ENCODE measurements at regions not wholly inside any gene's neighbourhood (a gene's known extent, or its start where the extent isn't known, plus 50 kb on each side); places are given as distances from the start of the nearest gene placed in this dataset.

- Histone ChIP-seq H3K4me1 (ENCODE audit: control insufficient read depth, insufficient read depth, low read length) (no peaks in the 10 kb centered on the region), H3K9me3 (ENCODE audit: control insufficient read depth, insufficient read depth, low read length) (no peaks in the 10 kb centered on the region), H3K4me3 (ENCODE audit: low read length) (no peak overlapping the region), H3K36me3 (ENCODE audit: control insufficient read depth, insufficient read depth, low read length) (no peaks in the 10 kb centered on the region), H3K27me3 (ENCODE audit: control insufficient read depth, insufficient read depth, low read length) (no peaks in the 10 kb centered on the region), H3K27ac (ENCODE audit: low read length) (no peak overlapping the region)
- intact Hi-C loops (cut with micrococcal nuclease), result no loop called here
- no peak for TF ChIP-seq CTCF (IDR thresholded peaks at IDR 0.05)
- no peak for DNase-seq
- Mint-ChIP-seq H3K4me1 (no peaks in the 10 kb centered on the region), H3K27me3 (ENCODE audit: low read depth in 2 of 2) (no peaks in the 10 kb centered on the region), H3K4me3 (no peak overlapping the region), H3K27ac (no peak overlapping the region), H3K36me3 (no peaks in the 10 kb centered on the region), H3K9me3 (peaks cover 11% of the 10 kb centered on the region in 2 donors)
- no peak for ATAC-seq
- WGBS (ENCODE audit: insufficient coverage), result 80% methylated on average over 1 of the region's 1 CpG
Measured at GRCh38 chr1:191541758-191542157, 616.5 kb upstream of the RGS18 start.

- intact Hi-C loops (cut with micrococcal nuclease), result no loop called here
- no peak for TF ChIP-seq CTCF (IDR thresholded peaks at IDR 0.05)
- no peak overlapping the region for H3K4me3 Mint-ChIP-seq
- Histone ChIP-seq H3K36me3 (ENCODE audit: control insufficient read depth, insufficient read depth, low read length) (no peaks in the 10 kb centered on the region), H3K27ac (ENCODE audit: low read length) (no peak overlapping the region), H3K27me3 (ENCODE audit: control insufficient read depth, insufficient read depth, low read length) (no peaks in the 10 kb centered on the region), H3K4me3 (ENCODE audit: low read length) (no peak overlapping the region), H3K9me3 (ENCODE audit: control insufficient read depth, insufficient read depth, low read length) (no peaks in the 10 kb centered on the region), H3K4me1 (ENCODE audit: control insufficient read depth, insufficient read depth, low read length) (no peaks in the 10 kb centered on the region)
- no peak overlapping the region for H3K27ac Mint-ChIP-seq
- no peak for ATAC-seq
- DNase-seq, result no peak
- H3K9me3 Mint-ChIP-seq, result peaks cover 8% of the 10 kb centered on the region in 2 donors
- no peaks in the 10 kb centered on the region for H3K27me3 Mint-ChIP-seq (ENCODE audit: low read depth in 2 of 2)
- H3K36me3 Mint-ChIP-seq, result no peaks in the 10 kb centered on the region
- no peaks in the 10 kb centered on the region for H3K4me1 Mint-ChIP-seq
Measured at GRCh38 chr1:191542444-191542843, 615.8 kb upstream of the RGS18 start.

- H3K36me3 Mint-ChIP-seq, result no peaks in the 10 kb centered on the region
- Histone ChIP-seq H3K4me1 (ENCODE audit: control insufficient read depth, insufficient read depth, low read length) (no peaks in the 10 kb centered on the region), H3K9me3 (ENCODE audit: control insufficient read depth, insufficient read depth, low read length) (no peaks in the 10 kb centered on the region), H3K27me3 (ENCODE audit: control insufficient read depth, insufficient read depth, low read length) (no peaks in the 10 kb centered on the region), H3K36me3 (ENCODE audit: control insufficient read depth, insufficient read depth, low read length) (no peaks in the 10 kb centered on the region), H3K27ac (ENCODE audit: low read length) (no peak overlapping the region), H3K4me3 (ENCODE audit: low read length) (no peak overlapping the region)
- no CpG with 5 or more reads among the region's 1 CpG for WGBS (ENCODE audit: insufficient coverage)
- no peaks in the 10 kb centered on the region for H3K27me3 Mint-ChIP-seq (ENCODE audit: low read depth in 2 of 2)
- TF ChIP-seq CTCF (IDR thresholded peaks at IDR 0.05), result no peak
- ATAC-seq (no peak), DNase-seq (no peak)
- H3K4me3 Mint-ChIP-seq, result no peak overlapping the region
- peaks cover 9 to 19% of the 10 kb centered on the region in 2 donors for H3K9me3 Mint-ChIP-seq
- no peaks in the 10 kb centered on the region for H3K4me1 Mint-ChIP-seq
- no peak overlapping the region for H3K27ac Mint-ChIP-seq
- intact Hi-C loops (cut with micrococcal nuclease), result no loop called here
Measured at GRCh38 chr1:191546803-191547202, 611.5 kb upstream of the RGS18 start.

GRCh38 chr1:191551019-191551418, 607.2 kb upstream of the RGS18 start:
- no peaks in the 10 kb centered on the region for H3K36me3 ChIP-seq (ENCODE audit: control insufficient read depth, insufficient read depth, low read length)
- Mint-ChIP-seq H3K4me3 (no peak overlapping the region), H3K4me1 (no peaks in the 10 kb centered on the region), H3K27ac (no peak overlapping the region), H3K36me3 (no peaks in the 10 kb centered on the region), H3K27me3 (ENCODE audit: low read depth in 2 of 2) (no peaks in the 10 kb centered on the region), H3K9me3 (peaks cover 4 to 16% of the 10 kb centered on the region in 2 donors)
- TF ChIP-seq CTCF (IDR thresholded peaks at IDR 0.05), result no peak
- no peaks in the 10 kb centered on the region for H3K4me1 ChIP-seq (ENCODE audit: control insufficient read depth, insufficient read depth, low read length)
- no peak overlapping the region for H3K4me3 ChIP-seq (ENCODE audit: low read length)
- no peaks in the 10 kb centered on the region for H3K27me3 ChIP-seq (ENCODE audit: control insufficient read depth, insufficient read depth, low read length)
- WGBS (ENCODE audit: insufficient coverage), result no CpG with 5 or more reads among the region's 2 CpGs
- no peak overlapping the region for H3K27ac ChIP-seq (ENCODE audit: low read length)
- DNase-seq (no peak), ATAC-seq (no peak)
- no peaks in the 10 kb centered on the region for H3K9me3 ChIP-seq (ENCODE audit: control insufficient read depth, insufficient read depth, low read length)
- intact Hi-C loops (cut with micrococcal nuclease), result no loop called here

All from natural killer cell (primary cell).